ENCODE measurements at regions not wholly inside any gene's neighbourhood (a gene's known extent, or its start where the extent isn't known, plus 50 kb on each side); places are given as distances from the start of the nearest gene placed in this dataset.

DNA sequence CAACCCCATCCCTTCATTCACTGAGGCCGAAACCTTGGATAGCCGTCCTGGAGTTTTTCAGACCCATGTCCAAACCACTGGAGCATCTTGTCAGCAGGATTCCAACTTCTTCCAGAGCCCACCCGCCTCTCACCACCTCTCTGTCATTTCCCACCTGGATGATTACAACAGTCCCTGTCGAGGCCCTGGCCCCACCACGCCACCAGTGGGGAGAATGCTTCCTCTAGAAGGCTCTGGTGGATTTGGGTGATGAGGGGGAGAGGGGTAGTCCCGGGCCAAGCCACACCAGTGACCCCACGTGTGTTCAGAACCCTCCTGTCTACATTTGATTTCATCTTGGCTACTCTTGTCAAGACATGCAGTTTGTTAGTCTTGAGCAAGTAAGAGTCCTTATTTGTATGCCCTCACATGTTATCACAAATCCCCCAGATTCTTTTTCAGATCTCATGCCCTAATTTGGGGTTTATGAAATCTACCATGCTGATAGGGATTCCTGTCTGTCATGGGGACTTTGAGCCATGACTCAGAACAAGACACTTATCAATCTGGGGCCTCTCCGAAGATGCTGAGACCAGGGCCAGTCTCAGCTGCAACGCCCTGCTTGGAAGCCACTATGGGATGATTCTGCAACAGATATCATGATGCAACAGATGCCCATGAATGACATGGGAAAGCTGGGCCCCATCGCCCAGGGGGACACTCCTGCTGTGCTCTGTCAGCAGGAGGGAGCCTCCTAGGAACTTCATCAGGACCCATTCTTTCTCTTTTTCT, 186.1 kb downstream of the ZFP36L2 start:
- TF ChIP-seq, protein P1, sequence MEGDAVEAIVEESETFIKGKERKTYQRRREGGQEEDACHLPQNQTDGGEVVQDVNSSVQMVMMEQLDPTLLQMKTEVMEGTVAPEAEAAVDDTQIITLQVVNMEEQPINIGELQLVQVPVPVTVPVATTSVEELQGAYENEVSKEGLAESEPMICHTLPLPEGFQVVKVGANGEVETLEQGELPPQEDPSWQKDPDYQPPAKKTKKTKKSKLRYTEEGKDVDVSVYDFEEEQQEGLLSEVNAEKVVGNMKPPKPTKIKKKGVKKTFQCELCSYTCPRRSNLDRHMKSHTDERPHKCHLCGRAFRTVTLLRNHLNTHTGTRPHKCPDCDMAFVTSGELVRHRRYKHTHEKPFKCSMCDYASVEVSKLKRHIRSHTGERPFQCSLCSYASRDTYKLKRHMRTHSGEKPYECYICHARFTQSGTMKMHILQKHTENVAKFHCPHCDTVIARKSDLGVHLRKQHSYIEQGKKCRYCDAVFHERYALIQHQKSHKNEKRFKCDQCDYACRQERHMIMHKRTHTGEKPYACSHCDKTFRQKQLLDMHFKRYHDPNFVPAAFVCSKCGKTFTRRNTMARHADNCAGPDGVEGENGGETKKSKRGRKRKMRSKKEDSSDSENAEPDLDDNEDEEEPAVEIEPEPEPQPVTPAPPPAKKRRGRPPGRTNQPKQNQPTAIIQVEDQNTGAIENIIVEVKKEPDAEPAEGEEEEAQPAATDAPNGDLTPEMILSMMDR (conservative IDR thresholded peaks at IDR 0.05; ENCODE audit: low read length) = no peak
- TF ChIP-seq EZH2phosphoT487 (IDR thresholded peaks at IDR 0.05; ENCODE audit: borderline replicate concordance, low read depth, low read length) = no peak

Measured in OCI-LY7 (cell line).